Nephron progenitor cell (in vitro differentiated cells): ENCODE measurements at regions not wholly inside any gene's neighbourhood (a gene's known extent, or its start where the extent isn't known, plus 50 kb on each side); places are given as distances from the start of the nearest gene placed in this dataset.

ENCODE experiments used
- DNase-seq: peaks from one replicate; pipeline ENCODE4 v3.0.0; 2021
- H3K27ac Mint-ChIP-seq: 2 replicates; pipeline ENCODE4 v1.8.0; 2021; ENCODE audit warnings: mild to moderate bottlenecking, moderate library complexity, mixed read lengths
- H3K27me3 Mint-ChIP-seq: 2 replicates; pipeline ENCODE4 v1.8.0; 2021; ENCODE audit warnings: mild to moderate bottlenecking, low read depth, mixed read lengths; ENCODE audit not compliant: poor library complexity
- H3K36me3 Mint-ChIP-seq: 2 replicates; pipeline ENCODE4 v1.8.0; 2021; ENCODE audit warnings: low read depth, mixed read lengths
- H3K4me1 Mint-ChIP-seq: 2 replicates; pipeline ENCODE4 v1.8.0; 2021; ENCODE audit warnings: mixed read lengths
- H3K4me3 Mint-ChIP-seq: 2 replicates; pipeline ENCODE4 v1.8.0; 2021; ENCODE audit warnings: mild to moderate bottlenecking, moderate library complexity, mixed read lengths
- H3K9me3 Mint-ChIP-seq: 2 replicates; pipeline ENCODE4 v1.8.0; 2021; ENCODE audit warnings: mild to moderate bottlenecking, moderate library complexity, mixed read lengths
- CTCF ChIP-seq: fragments of 200-600 bp; sonication (generic); IDR thresholded peaks from 2 replicates; pipeline ENCODE4 v1.5.0; 2021; ENCODE audit warnings: antibody characterized with exemption

DNA sequence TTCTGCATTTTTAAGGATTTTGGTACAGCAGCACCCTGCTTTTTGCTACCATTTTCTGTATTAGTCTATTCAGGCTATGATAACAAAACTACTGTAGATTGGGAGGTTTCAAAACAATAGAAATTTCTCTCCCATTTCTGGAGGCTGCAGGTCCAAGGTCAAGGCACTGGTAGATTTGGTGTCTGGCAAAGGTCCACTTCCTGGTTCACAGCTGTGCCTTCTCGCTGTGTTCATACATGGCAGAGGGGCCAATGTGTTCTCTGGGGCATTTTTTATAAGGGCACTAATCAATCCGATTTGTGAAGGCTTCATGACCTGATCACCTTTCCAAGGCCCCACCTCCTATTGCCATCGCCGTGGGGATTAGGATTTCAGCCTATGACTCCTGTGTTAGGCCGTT is 268.1 kb upstream of the RTL1 start:
- Mint-ChIP-seq H3K4me1 (peaks cover 3% of the 10 kb centered on the region), H3K9me3 (peaks cover 58% of the 10 kb centered on the region), H3K27ac (no peak overlapping the region), H3K4me3 (no peak overlapping the region), H3K27me3 (peaks cover 3% of the 10 kb centered on the region), H3K36me3 (peaks cover 13% of the 10 kb centered on the region)
- TF ChIP-seq CTCF: no peak
- DNase-seq: no peak

GRCh38 chr14:101173698-101174521 is 270.4 kb upstream of the RTL1 start:
- H3K9me3 Mint-ChIP-seq: peaks cover 40% of the 10 kb centered on the region
- H3K4me1 Mint-ChIP-seq: peaks cover 26% of the 10 kb centered on the region
- H3K4me3 Mint-ChIP-seq: no peak overlapping the region
- peaks cover 4% of the 10 kb centered on the region for H3K36me3 Mint-ChIP-seq
- DNase-seq: no peak
- TF ChIP-seq CTCF: no peak
- H3K27me3 Mint-ChIP-seq: peaks cover 7% of the 10 kb centered on the region
- no peak overlapping the region for H3K27ac Mint-ChIP-seq

GRCh38 chr14:101174522-101174838 is 271.0 kb upstream of the RTL1 start:
- no peak for DNase-seq
- TF ChIP-seq CTCF: no peak
- H3K9me3 Mint-ChIP-seq: peaks cover 37% of the 10 kb centered on the region
- peaks cover 4% of the 10 kb centered on the region for H3K36me3 Mint-ChIP-seq
- H3K4me1 Mint-ChIP-seq: peaks cover 27% of the 10 kb centered on the region
- H3K4me3 Mint-ChIP-seq: no peak overlapping the region
- no peak overlapping the region for H3K27ac Mint-ChIP-seq
- H3K27me3 Mint-ChIP-seq: peaks cover 7% of the 10 kb centered on the region

GRCh38 chr14:101174980-101175606 is 271.6 kb upstream of the RTL1 start:
- Mint-ChIP-seq H3K36me3 (peaks cover 4% of the 10 kb centered on the region), H3K27me3 (peaks cover 7% of the 10 kb centered on the region), H3K4me3 (no peak overlapping the region), H3K9me3 (peaks cover 35% of the 10 kb centered on the region), H3K4me1 (peaks cover 27% of the 10 kb centered on the region), H3K27ac (no peak overlapping the region)
- no peak for DNase-seq
- no peak for TF ChIP-seq CTCF

- no peak overlapping the region for H3K27ac Mint-ChIP-seq
- peaks cover 7% of the 10 kb centered on the region for H3K27me3 Mint-ChIP-seq
- no peak overlapping the region for H3K4me3 Mint-ChIP-seq
- peaks cover 4% of the 10 kb centered on the region for H3K36me3 Mint-ChIP-seq
- TF ChIP-seq CTCF: no peak
- peaks cover 27% of the 10 kb centered on the region for H3K4me1 Mint-ChIP-seq
- no peak for DNase-seq
- H3K9me3 Mint-ChIP-seq: peaks cover 38% of the 10 kb centered on the region
These were observed 272.4 kb upstream of the RTL1 start for GRCh38 chr14:101175731-101176534.
